ENCODE measurements at regions not wholly inside any gene's neighbourhood (a gene's known extent, or its start where the extent isn't known, plus 50 kb on each side); places are given as distances from the start of the nearest gene placed in this dataset.

DNA sequence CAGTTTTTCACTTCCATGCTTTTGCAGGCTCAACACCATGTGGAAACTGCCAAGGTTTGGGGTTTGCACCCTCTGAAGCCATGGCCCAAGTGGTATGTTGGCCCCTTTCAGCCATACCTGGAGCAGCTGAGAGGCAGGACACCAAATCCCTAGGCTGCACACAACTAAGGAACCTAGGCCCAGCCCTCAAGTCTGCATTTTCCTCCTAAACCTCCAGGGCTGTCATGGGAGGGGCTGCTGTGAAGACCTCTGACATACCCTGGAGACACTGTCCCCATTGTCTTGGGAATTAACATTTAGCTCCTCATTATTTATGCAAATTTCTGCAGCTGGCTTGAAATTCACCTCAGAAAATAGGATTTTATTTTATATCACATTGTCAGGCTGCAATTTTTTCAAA, 856.1 kb downstream of the TECRL start:
- no peak for DNase-seq (ENCODE audit: low read depth)
- H3K4me3 ChIP-seq (ENCODE audit: low read depth, low read length), result no peak overlapping the region
- no peak for TF ChIP-seq CTCF (IDR thresholded peaks at IDR 0.05; ENCODE audit: low read depth, low read length, missing control alignments)

DNA sequence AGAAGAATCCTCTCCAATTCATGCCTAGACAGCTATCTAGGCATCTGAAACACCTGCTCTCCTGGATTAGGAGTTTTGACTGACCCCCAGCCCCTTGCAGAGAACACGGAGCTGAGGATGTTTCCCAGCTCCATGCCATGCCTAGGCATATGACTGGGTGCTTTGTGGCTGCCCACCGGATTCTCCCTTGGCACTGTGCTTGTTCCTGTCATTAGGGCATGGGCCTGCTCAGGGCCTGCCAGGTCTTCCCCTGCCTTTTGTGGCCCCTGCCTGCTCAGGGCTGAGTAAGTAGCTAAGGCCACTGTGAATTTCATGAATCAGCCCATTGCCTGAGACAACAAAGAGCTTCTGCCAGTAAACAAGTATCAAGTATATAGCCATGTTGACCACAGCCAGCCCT, 867.4 kb downstream of the TECRL start:
- DNase-seq (ENCODE audit: low read depth), result no peak
- no peak overlapping the region for H3K4me3 ChIP-seq (ENCODE audit: low read depth, low read length)
- no peak for TF ChIP-seq CTCF (IDR thresholded peaks at IDR 0.05; ENCODE audit: low read depth, low read length, missing control alignments)

GRCh38 chr4:63529581-63530337, 879.5 kb downstream of the TECRL start:
- no peak for DNase-seq (ENCODE audit: low read depth)
- no peak for TF ChIP-seq CTCF (IDR thresholded peaks at IDR 0.05; ENCODE audit: low read depth, low read length, missing control alignments)

DNA sequence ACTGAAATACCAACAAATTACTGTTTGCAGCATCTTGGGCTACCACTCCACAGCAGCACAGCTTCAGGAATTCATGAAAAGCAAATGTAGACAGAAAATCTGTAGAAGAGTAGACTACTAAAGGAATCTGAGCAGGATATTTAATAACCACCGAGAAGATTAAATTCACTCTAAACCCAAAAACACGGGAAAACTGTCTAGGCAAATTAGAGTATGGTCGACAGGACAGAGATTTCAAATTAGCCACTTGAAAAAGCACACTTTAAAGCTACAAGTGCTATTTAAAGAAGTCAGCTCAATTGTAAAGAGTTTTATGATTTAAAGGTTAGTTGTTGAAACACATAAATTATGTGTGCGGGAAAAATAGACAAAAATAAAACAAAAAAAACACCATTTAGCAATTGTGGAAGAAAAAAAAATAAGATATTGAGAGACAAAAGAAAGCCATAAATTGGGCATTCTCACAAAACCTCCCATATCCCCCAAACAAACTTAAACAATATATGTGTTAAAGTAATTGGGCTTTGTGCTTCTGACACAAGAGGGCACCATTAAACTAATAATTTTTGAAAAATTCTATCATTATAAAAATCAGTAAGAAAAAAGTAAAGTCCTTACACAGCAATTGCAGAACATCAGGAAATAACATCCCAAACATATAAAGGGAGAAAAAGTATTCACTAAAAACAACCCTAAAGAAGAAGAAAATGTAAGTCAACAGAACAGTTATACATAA, 880.8 kb downstream of the TECRL start:
- no peak for TF ChIP-seq CTCF (IDR thresholded peaks at IDR 0.05; ENCODE audit: low read depth, low read length, missing control alignments)
- no peak overlapping the region for H3K4me3 ChIP-seq (ENCODE audit: low read depth, low read length)
- no peak for DNase-seq (ENCODE audit: low read depth)

More at GRCh38 chr4:63529581-63530337, 879.5 kb downstream of the TECRL start:
- H3K4me3 ChIP-seq (ENCODE audit: low read depth, low read length), result no peak overlapping the region

- TF ChIP-seq CTCF (IDR thresholded peaks at IDR 0.05; ENCODE audit: low read depth, low read length, missing control alignments), result no peak
- H3K4me3 ChIP-seq (ENCODE audit: low read depth, low read length), result no peak overlapping the region
- no peak for DNase-seq (ENCODE audit: low read depth)
These were observed 883.0 kb downstream of the TECRL start for GRCh38 chr4:63526251-63526650.

- no peak for TF ChIP-seq CTCF (IDR thresholded peaks at IDR 0.05; ENCODE audit: low read depth, low read length, missing control alignments)
- no peak overlapping the region for H3K4me3 ChIP-seq (ENCODE audit: low read depth, low read length)
- no peak for DNase-seq (ENCODE audit: low read depth)
These were observed 884.5 kb downstream of the TECRL start for GRCh38 chr4:63524764-63525163.

All from GM12864 (cell line).